NOMO-1 treated with DMSO at 0.1 percent for 48 hours (cell line): ENCODE measurements at regions not wholly inside any gene's neighbourhood (a gene's known extent, or its start where the extent isn't known, plus 50 kb on each side); places are given as distances from the start of the nearest gene placed in this dataset.

Experiments
- DNase-seq: peaks from one replicate; lab custom pipeline; 2025; ENCODE audit not compliant: unreplicated experiment; lab: John Stamatoyannopoulos, UW

GRCh38 chr20:41798930-41799502 is 180.8 kb upstream of the CHD6 start:
- no peak for DNase-seq

GRCh38 chr20:41786158-41786557 is 168.0 kb upstream of the CHD6 start:
- DNase-seq, result no peak

GRCh38 chr20:41784209-41784958 is 166.2 kb upstream of the CHD6 start:
- DNase-seq, result no peak

GRCh38 chr20:41783423-41784208 is 165.4 kb upstream of the CHD6 start:
- DNase-seq, result no peak

GRCh38 chr20:41782730-41783406 is 164.7 kb upstream of the CHD6 start:
- DNase-seq, result no peak

- DNase-seq, result no peak
Measured at GRCh38 chr20:41782255-41782654, 164.1 kb upstream of the CHD6 start.

- DNase-seq, result no peak
Measured at GRCh38 chr20:41776421-41776820, 158.2 kb upstream of the CHD6 start.

DNA sequence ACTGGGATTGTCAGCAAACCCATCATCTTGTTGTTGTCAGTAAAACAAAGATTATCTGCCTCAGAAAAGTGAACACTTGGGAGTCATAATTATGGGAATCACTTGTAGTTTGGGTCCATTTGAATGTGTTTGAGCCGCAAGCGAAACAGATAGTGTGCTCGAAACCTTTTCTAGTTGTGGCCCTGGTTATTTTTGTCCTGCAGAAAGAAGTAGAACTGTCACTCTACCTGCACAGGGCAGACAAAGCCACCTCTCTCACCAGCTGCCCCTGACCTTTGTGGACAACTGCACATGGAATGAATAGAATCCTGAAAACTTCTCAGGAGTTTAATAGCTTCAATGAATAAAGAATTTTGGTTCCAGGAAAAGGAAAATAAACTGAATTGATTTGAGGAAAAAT is 156.1 kb upstream of the CHD6 start:
- no peak for DNase-seq

- no peak for DNase-seq
Measured at GRCh38 chr20:41770965-41771364, 152.8 kb upstream of the CHD6 start.

- DNase-seq, result no peak
Measured at GRCh38 chr20:41770427-41770826, 152.2 kb upstream of the CHD6 start.

- DNase-seq, result no peak
Measured at GRCh38 chr20:41769592-41770018, 151.4 kb upstream of the CHD6 start.

DNA sequence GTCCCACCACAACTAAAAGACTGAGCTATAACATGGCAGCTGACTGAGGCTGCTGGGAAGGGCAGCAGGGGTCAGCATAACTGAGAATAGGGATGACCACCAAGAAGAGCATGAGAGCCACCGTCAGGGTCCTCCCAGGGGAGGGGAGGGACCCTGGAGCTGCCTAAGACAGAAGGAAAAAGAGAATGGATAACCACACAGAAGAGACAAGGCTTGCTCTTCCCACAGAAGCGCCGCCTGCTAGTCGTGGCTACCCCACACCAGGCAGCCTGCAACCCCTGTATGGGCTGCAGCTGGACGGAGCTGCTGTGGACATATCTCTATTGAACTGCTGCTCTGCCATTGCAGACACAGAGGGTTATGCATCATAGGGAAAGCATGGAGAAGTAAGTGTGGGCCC is 132.0 kb upstream of the CHD6 start:
- no peak for DNase-seq

GRCh38 chr20:41748756-41749582 is 130.8 kb upstream of the CHD6 start:
- no peak for DNase-seq

- no peak for DNase-seq
Measured at GRCh38 chr20:41748051-41748450, 129.9 kb upstream of the CHD6 start.

DNA sequence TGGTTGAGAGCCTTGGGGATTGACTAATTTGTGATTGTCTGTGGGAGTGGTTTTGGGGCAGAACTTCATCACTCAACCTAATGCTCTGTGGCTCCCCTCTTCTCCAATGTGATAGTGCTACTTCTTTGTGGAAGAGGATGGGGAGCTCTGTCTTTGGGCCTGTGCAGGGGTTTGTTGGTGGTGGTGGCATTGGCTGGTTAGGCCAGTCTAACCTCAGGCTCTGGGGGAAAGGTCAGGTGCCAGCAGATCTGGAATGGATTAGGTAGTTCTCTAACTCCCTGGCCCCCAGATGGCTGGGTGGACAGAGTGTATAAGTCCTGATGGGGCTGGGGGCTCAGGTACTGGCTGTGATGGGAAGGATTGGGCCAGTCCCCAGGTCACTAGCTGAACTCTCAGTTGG is 129.0 kb upstream of the CHD6 start:
- DNase-seq, result no peak

DNA sequence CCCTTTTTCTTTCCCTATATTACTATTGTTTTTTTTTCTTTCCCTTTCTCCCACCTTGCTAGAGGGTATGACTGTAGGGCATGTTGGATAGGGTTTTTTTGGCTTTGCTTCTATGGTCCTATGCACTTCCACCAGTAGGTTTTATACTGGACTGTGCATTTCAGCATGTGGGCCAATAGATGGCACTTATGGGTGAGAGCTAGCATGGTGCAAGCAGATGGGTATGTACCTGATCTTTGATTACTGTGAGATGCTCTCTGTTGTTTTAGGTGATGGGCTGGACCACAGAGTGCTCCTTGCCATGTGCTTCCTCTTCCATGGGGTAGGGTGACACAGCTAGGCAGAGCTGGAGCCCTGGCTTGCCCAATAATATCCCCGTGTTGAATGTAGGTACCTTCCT is 128.5 kb upstream of the CHD6 start:
- DNase-seq, result no peak

- peak; percentile 32 for DNase-seq
Measured at GRCh38 chr20:41738604-41739206, 120.5 kb upstream of the CHD6 start.

DNA sequence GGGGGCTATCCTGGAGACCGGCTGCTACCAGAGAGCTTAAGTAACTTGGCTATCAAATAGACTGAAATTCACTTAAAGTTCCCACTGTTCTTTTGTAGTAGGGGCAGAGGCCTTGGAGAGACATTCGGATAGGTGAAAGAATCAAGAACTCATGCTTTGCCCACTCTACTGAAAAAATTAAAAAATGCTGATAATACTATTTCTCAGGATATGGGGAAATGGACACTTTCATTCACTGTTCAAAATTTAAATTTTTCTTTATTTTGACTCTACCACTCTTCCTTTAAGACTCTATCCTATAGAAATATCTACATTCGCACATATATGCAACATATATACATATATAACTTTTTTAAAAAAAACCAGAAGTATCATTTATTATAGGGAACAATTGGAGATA is 117.8 kb upstream of the CHD6 start:
- no peak for DNase-seq

DNA sequence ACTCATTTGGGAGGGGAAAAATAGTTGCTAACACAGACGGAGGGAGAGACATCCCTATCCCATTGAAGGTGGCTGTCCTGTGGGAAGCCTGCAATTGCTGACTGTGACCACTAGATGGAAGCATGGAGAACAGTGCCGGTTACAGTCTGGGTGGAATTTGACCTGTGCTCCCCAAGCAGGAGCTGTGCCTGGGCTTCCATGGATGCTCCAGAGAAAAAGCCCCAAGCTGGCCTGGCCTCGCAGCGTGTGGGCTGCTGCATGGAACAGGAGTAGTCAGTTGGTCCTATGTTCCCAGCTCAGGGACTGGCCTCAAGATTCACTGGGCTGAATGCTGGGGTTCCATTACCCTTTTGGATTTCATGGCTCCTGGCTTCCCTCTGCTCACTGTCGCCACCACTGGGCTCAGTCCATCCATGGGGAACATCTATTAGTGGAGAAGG is 116.3 kb upstream of the CHD6 start:
- DNase-seq, result peak; percentile 30

DNA sequence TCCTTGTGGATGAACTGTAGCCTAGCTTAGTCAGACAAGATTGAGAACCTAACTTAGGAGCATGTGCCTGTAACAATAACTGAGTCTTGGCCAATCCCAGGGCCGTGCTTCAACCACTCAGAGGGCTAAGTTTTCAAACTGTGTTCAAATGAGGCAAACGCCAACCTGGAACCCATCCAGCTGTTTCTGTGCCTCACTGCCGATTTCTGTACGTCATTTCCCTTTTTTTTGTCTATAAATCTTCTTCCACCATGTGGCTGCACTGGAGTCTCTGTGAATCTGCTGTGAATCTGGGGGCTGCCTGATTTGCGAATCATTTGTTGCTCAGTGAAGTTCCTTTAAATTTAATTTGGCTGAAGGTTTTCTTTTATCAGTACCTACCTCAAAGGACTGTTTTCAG is 115.0 kb upstream of the CHD6 start:
- DNase-seq, result peak; percentile 49
